A673 (cell line): ENCODE measurements at regions not wholly inside any gene's neighbourhood (a gene's known extent, or its start where the extent isn't known, plus 50 kb on each side); places are given as distances from the start of the nearest gene placed in this dataset.

Source experiments
- BruUV-seq: library from RNA; stranded (reverse); fragments of 400-500 nt; replicated peaks from 2 replicates; lab custom pipeline; 2021; lab: Mats Ljungman, UMichigan
- CTCF ChIA-PET: fragments of 300-600 bp; sonication (Branson Sonifier 250); formaldehyde crosslinking; loops from one replicate; lab custom pipeline; 2022; ENCODE audit warnings: antibody characterized with exemption; lab: Charles Lee
- POLR2A ChIA-PET: fragments of 300-600 bp; sonication (Branson Sonifier 250); formaldehyde crosslinking; loops from one replicate; lab custom pipeline; 2022; ENCODE audit warnings: antibody characterized with exemption; ENCODE audit not compliant: low non-redundant PET; lab: Charles Lee
- DNase-seq: peaks from one replicate; pipeline ENCODE4 v3.0.0-alpha.2; 2015; ENCODE audit warnings: low spot score
- H3K27ac ChIP-seq: fragments of 200-600 bp; sonication (generic); 2 replicates; pipeline ENCODE4 v1.5.1; 2016; ENCODE audit warnings: mixed run types, low read depth, mild to moderate bottlenecking, mixed read lengths, antibody characterized with exemption, low read length; ENCODE audit not compliant: poor library complexity, severe bottlenecking
- H3K27me3 ChIP-seq: fragments of 200-600 bp; sonication (generic); replicated peaks from 2 replicates; pipeline ENCODE4 v1.6.1; 2017; ENCODE audit warnings: mixed run types, low read depth, mild to moderate bottlenecking, mixed read lengths, antibody characterized with exemption, low read length; ENCODE audit not compliant: insufficient read depth, poor library complexity
- H3K36me3 ChIP-seq: fragments of 200-600 bp; sonication (generic); 2 replicates; pipeline ENCODE4 v1.6.1; 2016; ENCODE audit warnings: mixed run types, mild to moderate bottlenecking, mixed read lengths, antibody characterized with exemption, low read length; ENCODE audit not compliant: insufficient read depth, poor library complexity, severe bottlenecking
- H3K4me1 ChIP-seq: fragments of 200-600 bp; sonication (generic); 2 replicates; pipeline ENCODE4 v1.6.1; 2017; ENCODE audit warnings: mixed run types, mild to moderate bottlenecking, mixed read lengths, antibody characterized with exemption, low read length; ENCODE audit not compliant: insufficient read depth, poor library complexity, severe bottlenecking
- H3K4me3 ChIP-seq: fragments of 200-600 bp; sonication (generic); 2 replicates; pipeline ENCODE4 v1.5.1; 2016; ENCODE audit warnings: low read depth, mixed run types, mild to moderate bottlenecking, mixed read lengths, low read length; ENCODE audit not compliant: poor library complexity, severe bottlenecking
- H3K9me3 ChIP-seq: fragments of 200-600 bp; sonication (generic); 2 replicates; pipeline ENCODE4 v1.6.1; 2016; ENCODE audit warnings: mixed run types, low read depth, mild to moderate bottlenecking, mixed read lengths, antibody characterized with exemption, low read length; ENCODE audit not compliant: poor library complexity, severe bottlenecking
- EZH2 ChIP-seq: fragments of 200-600 bp; sonication (generic); IDR thresholded peaks from 2 replicates; pipeline ENCODE4 v1.6.1; 2017; ENCODE audit warnings: borderline replicate concordance, low read depth, mild to moderate bottlenecking, mixed read lengths, antibody characterized with exemption, low read length; ENCODE audit not compliant: poor library complexity, severe bottlenecking
- intact Hi-C: fragments of 100-400 bp; cut with micrococcal nuclease; formaldehyde crosslinking; loops from one replicate; pipeline ENCODE4 v1.10.0; 2022; ENCODE audit not compliant: unreplicated experiment
- TF ChIP-seq, protein P1 (sequence below): fragments of 300-800, 200-600 bp; sonication (generic); conservative IDR thresholded peaks from 2 replicates; pipeline ENCODE4 v1.5.1; 2017; ENCODE audit warnings: low read depth, mild to moderate bottlenecking, antibody characterized with exemption, low read length, moderate library complexity, mixed read lengths

- BruUV-seq: no TSS peak
- Histone ChIP-seq H3K27ac (no peak overlapping the region), H3K36me3 (no peaks in the 10 kb centered on the region), H3K27me3 (no peaks in the 10 kb centered on the region), H3K4me3 (no peak overlapping the region), H3K9me3 (no peaks in the 10 kb centered on the region), H3K4me1 (peaks cover 4% of the 10 kb centered on the region)
- TF ChIP-seq, protein P1, sequence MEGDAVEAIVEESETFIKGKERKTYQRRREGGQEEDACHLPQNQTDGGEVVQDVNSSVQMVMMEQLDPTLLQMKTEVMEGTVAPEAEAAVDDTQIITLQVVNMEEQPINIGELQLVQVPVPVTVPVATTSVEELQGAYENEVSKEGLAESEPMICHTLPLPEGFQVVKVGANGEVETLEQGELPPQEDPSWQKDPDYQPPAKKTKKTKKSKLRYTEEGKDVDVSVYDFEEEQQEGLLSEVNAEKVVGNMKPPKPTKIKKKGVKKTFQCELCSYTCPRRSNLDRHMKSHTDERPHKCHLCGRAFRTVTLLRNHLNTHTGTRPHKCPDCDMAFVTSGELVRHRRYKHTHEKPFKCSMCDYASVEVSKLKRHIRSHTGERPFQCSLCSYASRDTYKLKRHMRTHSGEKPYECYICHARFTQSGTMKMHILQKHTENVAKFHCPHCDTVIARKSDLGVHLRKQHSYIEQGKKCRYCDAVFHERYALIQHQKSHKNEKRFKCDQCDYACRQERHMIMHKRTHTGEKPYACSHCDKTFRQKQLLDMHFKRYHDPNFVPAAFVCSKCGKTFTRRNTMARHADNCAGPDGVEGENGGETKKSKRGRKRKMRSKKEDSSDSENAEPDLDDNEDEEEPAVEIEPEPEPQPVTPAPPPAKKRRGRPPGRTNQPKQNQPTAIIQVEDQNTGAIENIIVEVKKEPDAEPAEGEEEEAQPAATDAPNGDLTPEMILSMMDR: no peak
- no peak for TF ChIP-seq EZH2
- intact Hi-C loops: no loop called here
- DNase-seq: no peak
- ChIA-PET POLR2A (no interaction called here), CTCF (no interaction called here)
These were observed 214.3 kb upstream of the LINGO1 start for GRCh38 chr15:77846986-77847385.

- Histone ChIP-seq H3K27me3 (no peaks in the 10 kb centered on the region), H3K36me3 (no peaks in the 10 kb centered on the region), H3K4me1 (no peaks in the 10 kb centered on the region), H3K9me3 (no peaks in the 10 kb centered on the region), H3K27ac (no peak overlapping the region), H3K4me3 (no peak overlapping the region)
- ChIA-PET CTCF (no interaction called here), POLR2A (no interaction called here)
- BruUV-seq: no TSS peak
- intact Hi-C loops: no loop called here
- TF ChIP-seq, protein P1: no peak
- TF ChIP-seq EZH2: no peak
- no peak for DNase-seq
These were observed 213.6 kb upstream of the LINGO1 start for GRCh38 chr15:77846360-77846759.

- no peaks in the 10 kb centered on the region for H3K9me3 ChIP-seq
- no peaks in the 10 kb centered on the region for H3K36me3 ChIP-seq
- intact Hi-C loops: no loop called here
- H3K4me1 ChIP-seq: no peaks in the 10 kb centered on the region
- TF ChIP-seq, protein P1: no peak
- TF ChIP-seq EZH2: no peak
- H3K27ac ChIP-seq: no peak overlapping the region
- no peak overlapping the region for H3K4me3 ChIP-seq
- no peak for DNase-seq
- no TSS peak for BruUV-seq
- ChIA-PET POLR2A (no interaction called here), CTCF (no interaction called here)
- H3K27me3 ChIP-seq: no peaks in the 10 kb centered on the region
These were observed 212.2 kb upstream of the LINGO1 start for GRCh38 chr15:77844798-77845446.
